ENCODE measurements at regions not wholly inside any gene's neighbourhood (a gene's known extent, or its start where the extent isn't known, plus 50 kb on each side); places are given as distances from the start of the nearest gene placed in this dataset.

- TF ChIP-seq POLR2A (IDR thresholded peaks at IDR 0.05) (no peak), CTCF (IDR thresholded peaks at IDR 0.05) (no peak)
- Histone ChIP-seq H3K4me1 (no peaks in the 10 kb centered on the region), H3K27me3 (no peaks in the 10 kb centered on the region), H3K27ac (no peak overlapping the region), H3K36me3 (no peaks in the 10 kb centered on the region), H3K4me3 (no peak overlapping the region), H3K9me3 (no peaks in the 10 kb centered on the region)
- DNase-seq: no peak
- intact Hi-C loops (cut with DNase I; ENCODE audit: low total_unique reads): no loop called here
These were observed 64.0 kb upstream of the TLE4 start for GRCh38 chr9:79507801-79508200.

- Histone ChIP-seq H3K27ac (no peak overlapping the region), H3K4me1 (no peaks in the 10 kb centered on the region), H3K4me3 (no peak overlapping the region), H3K9me3 (no peaks in the 10 kb centered on the region), H3K27me3 (no peaks in the 10 kb centered on the region), H3K36me3 (no peaks in the 10 kb centered on the region)
- intact Hi-C loops (cut with DNase I; ENCODE audit: low total_unique reads): no loop called here
- TF ChIP-seq CTCF (IDR thresholded peaks at IDR 0.05) (no peak), POLR2A (IDR thresholded peaks at IDR 0.05) (no peak)
- no peak for DNase-seq
These were observed 59.5 kb upstream of the TLE4 start for GRCh38 chr9:79512251-79512650.

Data from uterus (tissue), 3 donors.